Stimulated activated CD4-positive, alpha-beta T cell treated with anti-CD3 and anti-CD28 coated beads, Interleukin-1b, Interleukin-23, amount 100 ng/mL, for 48 hours (primary cell): ENCODE measurements at regions not wholly inside any gene's neighbourhood (a gene's known extent, or its start where the extent isn't known, plus 50 kb on each side); places are given as distances from the start of the nearest gene placed in this dataset.

Experiments used
- DNase-seq: peaks from one replicate; pipeline ENCODE4 v3.0.0-alpha.2; 2020

DNA sequence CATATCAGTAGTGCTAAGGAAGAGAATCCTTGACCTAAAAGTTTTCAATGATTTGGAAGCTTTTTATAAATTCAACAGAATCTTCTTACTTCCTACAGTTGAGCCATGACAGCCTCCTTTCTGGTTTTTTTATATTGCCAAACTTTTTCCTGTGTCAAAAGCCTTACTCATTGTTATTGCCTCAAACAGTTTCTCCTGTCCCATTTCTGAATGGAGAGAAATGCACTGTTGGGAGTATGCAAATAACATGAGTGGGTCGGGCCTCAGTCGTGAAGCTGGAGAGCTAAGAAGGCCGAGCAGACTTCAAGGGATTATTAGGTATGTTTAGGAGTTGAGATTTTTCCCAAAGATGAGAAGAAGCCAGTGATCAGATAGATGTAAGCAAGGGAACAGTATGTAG, 766.4 kb upstream of the KLHL1 start:
- DNase-seq = no peak

DNA sequence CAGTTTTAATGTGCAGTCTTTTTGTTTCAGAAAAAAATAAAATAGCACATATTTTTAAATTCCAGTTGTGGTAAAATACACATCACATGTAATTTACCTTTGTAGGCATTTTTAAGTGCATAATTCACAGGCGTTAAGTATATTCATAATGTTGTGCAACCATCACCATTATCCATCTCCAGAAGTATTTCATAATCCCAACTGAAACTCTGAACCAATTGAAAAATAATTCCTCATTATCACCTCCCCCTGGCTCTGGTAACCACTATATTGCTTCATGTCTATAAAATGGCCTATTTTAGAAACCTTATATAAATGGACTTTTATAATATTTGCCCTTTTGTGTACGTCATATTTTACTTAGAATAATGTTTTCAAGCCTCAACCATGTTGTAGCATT, 756.5 kb upstream of the KLHL1 start:
- no peak for DNase-seq

DNA sequence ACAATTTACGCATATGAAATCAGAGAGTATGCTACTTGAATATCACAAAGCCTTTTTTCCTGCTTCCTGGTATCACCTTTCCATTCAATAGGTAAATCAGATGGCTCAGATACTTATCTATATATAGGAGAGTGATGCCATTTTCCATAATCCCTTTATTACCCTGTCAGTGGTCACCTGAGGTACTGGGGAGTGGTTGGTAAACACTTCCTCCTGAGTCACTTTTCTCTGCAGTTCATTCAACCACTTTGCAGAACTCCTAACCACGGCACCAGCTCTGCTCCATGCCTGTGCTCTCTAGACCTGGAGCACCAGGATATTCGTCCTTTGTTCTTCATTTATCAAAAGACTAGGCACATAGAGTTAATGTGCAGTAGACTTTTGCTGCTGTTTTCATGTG, 748.5 kb upstream of the KLHL1 start:
- DNase-seq = no peak

DNA sequence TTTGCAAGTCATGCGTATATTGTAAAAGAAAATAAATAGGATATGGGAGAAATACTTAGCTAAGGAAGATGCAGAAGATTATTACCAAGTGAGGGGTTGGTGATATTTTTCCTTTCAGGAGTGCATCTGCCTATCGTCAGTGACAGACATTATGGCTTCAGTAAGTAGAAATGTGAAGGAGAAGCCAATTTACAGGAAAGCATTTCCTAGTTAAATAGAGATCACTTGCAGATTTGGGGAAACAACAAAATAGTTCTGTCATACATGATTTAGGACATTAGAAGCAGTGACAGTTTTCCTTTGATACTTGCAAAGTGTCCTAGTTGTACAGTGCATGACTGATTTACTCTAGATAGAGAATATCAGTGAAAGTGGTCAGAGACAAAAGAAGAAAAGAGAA, 747.8 kb upstream of the KLHL1 start:
- no peak for DNase-seq

DNA sequence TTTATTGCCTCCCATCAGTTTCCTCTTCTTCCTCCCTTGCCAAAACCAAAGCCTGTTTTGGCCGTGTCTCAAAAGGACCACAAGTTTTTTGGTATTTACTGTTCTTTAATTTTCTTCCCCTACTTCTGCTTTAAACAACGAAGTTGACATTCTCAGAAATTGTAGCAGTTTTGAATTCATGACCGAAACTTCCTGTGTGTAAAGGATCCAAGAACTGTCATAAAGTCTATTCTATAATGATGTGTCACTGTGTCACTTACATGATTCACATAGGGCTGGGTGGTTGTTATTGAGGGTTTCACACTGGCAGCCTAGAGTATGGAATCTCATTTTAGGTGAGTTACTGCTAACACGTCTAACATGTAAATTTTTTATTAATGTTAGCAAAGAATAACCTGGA, 741.0 kb upstream of the KLHL1 start:
- no peak for DNase-seq

DNA sequence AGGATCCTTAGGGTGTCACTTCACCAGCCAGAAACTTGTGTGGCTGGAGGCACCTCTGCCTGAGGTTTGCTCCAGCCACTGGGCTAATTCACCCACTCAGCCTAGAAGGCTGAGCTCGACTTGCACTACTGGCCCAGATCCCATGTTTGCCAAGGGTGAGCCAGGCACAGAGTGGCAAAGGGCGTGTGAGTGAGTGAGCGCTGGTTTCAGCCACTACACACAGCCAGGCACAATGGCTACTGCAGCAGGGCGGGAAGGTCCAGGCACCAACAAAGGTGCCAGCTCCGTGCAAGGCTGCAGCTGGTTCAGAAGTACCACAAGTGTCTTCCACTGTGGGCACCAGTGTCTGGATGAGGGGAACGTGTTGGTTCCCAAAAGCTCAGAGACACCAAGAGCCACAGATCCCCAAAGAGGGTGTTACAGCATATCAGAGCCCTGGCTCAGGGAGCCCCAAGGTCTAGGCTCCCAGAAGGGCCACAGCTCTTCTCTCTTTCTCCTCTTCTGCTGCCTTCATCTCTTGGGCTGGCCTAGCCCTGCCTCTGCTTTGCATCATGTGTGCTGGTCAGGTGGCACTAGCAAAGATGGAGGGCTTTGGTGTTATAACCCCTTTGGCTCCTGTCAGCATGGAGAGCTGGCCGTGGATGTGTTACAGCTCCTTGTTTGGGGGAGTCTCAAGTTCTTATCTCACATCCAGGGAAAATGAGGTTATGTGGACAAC, 736.3 kb upstream of the KLHL1 start:
- DNase-seq = no peak

DNA sequence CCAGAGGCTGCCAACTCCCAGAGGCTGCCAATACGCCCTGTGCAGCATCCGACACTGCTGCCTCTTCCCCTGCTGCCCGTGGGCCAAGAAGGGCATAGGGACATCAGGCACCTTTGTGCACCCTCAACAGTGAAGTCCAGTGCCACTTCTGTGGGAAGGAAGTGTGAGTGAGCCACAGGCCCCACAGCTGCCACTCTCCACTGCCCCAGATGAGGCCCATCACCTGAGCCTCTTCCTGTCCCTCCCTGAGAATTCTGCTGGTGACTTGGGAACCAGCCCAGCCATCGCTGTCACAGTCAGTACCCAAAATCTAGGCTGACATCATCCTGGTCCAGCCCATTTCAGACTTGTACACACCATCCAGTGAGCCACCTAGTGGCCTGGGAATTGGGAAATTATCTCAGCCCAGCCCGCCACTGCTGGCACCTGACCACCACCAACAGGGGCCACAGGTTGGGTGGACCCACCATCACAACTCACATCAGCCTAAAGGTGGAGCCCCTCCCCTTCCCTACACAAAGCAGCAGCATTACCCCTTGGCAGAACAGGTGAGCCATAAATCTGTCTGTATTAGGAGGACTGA, 733.9 kb upstream of the KLHL1 start:
- no peak for DNase-seq

DNA sequence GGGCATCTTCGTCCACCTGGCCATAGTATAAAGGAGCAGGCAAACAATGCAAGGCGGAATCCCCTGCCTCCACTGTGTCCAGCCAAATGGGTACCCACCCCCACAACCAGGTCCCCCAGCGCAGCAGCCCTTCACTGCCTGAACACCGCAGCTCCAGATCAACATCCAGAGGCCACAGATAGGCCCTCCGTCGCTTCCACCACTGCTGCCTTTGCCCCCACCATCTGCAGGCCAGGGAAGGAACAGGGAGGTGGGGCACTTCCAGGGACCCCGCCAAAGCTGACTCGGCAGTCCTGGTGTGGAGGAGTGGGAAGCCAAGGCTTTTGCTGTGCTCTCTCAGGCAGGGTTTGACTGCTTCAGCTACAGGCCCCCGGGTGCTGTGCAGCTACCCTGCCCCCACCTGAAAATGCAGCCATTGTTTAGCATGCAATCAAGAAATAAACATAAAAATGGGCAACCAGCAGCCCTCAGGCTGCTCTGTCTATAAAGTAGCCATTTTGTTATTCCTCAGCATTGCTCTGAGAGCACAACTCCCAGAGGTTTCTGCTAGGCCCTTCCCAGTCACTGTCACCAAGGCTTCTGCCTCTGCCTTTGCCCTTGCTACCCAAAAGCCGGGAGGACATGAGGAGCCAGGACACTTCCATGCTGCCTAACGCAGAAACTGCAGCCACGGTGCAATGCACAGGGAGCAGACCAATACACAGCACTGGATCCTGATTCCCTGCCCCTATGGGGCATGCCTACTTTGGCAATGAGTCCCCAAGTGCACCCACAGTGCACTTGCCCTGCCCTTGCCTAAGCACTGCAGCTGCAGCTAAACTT, 733.2 kb upstream of the KLHL1 start:
- no peak for DNase-seq

DNA sequence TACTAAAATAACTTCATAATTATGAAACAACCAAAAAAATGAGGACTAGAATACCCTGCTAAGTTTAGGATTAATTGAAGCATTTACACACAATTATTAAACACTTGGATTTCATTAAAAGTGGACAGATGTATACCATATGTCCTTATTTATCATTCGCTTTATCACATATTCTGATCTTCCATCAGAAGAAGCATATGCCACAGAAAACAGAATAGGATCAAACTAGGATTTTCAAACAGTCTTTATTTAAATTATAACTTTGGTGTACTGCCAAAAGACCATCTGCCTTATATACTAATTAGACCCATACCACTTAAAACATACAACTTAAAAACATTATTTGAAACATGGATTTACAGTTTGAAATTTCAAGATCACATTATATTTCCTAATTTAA, 727.1 kb upstream of the KLHL1 start:
- no peak for DNase-seq

DNA sequence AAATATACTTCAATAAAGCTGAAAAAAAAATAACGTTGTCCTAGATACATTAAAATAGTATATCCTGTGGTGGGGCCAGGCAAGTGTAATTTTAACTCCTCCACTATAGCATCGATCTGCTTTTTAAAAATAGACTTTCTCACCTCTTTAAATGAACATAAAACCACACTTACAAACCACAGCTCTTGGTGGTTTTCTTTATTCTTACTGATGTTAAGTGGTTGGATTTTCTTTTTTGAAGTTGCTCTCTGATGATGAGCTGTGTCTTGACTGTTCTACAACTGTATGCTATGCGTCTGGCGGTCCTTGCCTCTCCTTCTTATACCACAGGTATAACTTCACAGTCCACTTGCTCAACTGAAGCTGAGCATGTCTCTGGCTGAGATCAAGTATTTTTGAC, 721.5 kb upstream of the KLHL1 start:
- no peak for DNase-seq

DNA sequence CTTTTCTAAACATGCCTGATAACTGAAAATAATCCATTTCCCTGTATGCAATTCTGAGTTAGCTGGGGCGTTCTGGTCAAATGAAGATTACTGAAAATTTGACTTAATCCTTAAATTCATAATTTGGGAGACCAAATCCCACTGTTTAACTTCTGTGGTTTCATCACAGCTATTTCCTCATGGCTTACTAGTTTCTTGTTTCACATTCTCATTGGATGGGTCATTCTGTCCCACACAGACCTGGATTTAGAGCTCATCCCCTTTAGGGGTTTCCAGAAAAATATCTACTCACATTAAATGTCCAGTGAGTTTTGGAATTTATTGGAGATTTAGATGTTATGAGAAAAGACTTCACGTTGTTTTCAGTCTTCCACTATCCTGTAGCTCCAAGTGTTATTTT, 709.3 kb upstream of the KLHL1 start:
- DNase-seq = no peak

DNA sequence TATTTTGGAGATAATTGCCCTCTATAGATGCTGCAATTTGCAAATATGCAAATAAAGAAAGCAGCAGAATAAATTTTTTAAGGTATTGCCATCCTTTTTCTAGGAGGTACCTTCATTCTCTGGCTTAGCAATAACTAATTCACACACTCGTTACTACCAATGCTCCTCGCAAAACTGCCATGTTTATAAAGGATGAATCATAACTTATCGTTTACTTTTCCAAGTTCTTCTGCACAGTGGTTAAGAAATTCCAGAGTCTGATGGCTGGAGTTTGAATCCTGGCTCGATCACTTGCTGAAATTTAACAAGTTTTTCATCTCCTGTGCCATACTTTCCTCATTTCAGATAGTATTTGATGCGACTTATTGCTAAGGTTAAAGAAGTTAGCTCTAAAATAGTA, 708.6 kb upstream of the KLHL1 start:
- DNase-seq = no peak

DNA sequence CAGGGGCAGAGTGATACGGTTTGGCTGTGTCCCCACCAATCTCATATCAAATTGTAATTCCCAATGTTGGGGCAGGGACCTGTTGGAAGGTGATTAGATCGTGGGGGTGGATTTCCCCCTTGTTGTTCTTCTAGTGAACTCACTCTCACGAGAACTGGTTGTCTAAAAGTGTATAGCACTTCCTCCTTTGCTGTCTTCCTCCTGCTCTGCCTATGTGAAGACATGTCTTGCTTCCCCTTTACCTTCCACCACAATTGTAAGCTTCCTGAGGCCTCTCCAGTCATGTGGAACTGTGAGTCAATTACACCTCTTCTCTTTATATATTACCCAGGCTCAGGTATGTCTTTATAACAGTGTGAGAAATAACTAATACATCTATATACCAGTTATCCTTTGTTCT, 706.4 kb upstream of the KLHL1 start:
- DNase-seq = no peak

DNA sequence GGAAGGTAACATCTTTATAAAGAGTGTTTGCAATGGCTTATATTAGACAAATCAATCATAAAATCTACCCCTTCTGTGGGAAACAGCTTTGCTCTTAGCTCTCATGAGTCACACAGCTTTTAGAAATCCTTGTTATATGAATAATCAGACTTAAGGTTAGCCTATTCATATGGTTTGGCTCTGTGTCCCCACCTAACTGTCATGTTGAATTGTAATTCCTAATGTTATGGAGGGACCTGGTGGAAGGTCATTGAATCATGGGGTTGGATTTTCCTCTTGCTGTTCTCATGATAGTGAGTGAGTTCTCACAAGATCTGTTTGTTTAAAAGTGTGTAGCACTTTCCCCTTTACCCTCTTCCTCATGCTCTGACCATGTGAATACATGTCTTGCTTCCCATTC, 704.2 kb upstream of the KLHL1 start:
- no peak for DNase-seq

DNA sequence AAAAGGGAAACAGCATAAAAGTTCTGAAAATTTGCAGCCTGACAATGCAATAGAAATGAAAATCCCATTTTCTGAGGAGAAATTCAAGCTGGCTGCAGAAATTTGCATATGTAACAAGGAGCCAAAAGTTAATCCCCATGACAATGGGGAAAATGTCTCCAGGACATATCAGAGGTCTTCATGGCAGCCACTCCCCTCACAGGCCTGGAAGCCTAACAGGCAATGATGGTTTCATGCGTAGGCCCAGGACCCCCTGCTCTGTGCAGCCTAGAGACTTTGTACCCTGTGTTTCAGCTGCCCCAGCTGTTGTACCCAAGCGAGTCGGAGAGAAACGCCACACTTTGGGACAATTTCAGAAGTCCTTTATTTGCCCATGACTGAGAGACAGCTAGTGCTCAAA, 701.3 kb upstream of the KLHL1 start:
- DNase-seq = no peak

DNA sequence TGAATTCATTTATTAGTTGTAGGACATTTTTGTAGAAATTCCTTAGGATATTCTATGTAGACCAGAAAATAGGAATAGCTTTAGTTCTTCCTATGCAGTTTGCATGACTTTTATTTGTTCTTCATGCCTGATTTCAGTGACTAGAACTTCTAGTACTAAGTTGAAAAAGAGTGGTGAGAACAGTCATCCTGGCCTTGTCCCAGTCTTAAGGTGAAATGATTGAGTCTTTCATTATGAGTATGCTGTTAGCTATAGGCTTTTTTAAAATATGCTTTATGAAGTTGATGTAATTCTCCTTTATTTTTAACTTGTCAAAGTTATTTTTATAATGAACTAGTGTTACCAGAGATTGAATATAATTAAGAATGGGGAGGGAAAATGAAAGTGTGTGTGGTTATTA, 690.1 kb upstream of the KLHL1 start:
- DNase-seq = no peak

DNA sequence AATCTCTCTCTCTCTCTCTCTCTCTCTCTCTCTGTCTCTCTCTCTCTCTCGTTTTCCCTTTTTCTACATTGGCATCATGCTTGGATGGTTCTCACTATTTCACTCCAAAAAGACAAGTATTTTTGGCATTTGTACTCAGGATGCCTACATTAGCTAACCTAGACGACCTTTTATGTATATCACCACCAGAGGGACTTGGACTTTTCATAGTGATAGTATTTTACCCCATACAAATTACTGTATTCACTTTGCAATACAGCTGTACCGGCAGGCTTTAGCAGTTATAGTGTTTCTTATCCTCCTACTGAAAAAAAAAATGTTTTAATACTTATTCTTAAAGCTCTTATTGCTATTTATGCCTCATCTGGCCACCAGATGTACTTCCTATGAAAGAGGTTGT, 687.2 kb upstream of the KLHL1 start:
- no peak for DNase-seq

DNA sequence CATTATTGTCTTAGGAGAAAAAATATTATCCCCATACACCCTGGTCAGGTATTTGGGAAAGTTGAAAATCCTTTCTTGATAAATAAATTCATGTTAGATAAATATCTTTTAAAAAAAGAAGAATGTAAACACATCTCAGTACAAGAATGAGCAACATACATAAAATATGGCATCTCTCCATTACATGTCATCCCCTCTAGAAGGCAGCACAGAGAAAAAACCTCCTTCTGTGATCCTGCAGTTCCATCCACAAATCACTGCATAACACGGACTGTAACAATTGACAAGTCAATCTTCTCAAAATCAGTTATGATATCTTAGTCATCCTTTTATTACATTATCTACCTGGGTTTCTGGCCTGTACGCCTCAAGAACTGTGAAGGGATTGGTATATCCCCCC, 683.9 kb upstream of the KLHL1 start:
- DNase-seq = no peak

DNA sequence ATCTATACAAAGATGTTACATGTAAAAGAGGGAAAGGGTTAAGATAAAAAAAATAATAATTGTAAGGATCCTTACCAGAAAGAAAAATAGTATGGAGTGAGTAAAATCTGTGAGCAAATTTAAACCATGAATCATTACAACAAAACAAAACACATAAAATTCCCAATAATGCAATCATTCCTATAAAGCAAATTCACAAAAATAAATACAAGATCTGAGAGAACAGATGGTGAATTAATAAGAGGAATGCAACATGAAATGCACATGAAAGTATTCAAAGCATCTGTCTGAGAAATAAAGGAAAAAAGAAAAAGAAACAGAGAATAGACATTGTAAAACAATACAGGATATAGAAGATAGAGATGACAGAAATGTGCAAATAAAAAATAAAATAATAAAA, 681.5 kb upstream of the KLHL1 start:
- DNase-seq = no peak

DNA sequence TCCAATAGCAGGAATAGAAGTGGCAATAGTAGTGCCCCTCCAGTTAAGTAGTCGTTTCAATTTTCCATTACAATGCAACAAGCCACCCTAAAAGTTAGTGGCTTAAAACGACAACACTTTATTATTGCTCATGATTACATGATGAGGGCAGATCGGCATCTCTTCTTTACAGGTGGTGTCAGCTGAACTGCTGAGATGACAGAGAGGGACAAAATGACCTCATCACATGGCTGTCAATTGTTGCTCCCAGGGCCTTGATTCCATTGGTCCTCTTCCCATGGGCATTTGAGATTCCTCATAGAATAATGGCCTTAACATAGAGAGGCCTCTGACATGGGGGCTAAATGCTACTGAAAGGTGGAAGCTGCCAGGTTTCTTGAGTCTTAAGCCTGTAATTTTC, 679.8 kb upstream of the KLHL1 start:
- DNase-seq = no peak

DNA sequence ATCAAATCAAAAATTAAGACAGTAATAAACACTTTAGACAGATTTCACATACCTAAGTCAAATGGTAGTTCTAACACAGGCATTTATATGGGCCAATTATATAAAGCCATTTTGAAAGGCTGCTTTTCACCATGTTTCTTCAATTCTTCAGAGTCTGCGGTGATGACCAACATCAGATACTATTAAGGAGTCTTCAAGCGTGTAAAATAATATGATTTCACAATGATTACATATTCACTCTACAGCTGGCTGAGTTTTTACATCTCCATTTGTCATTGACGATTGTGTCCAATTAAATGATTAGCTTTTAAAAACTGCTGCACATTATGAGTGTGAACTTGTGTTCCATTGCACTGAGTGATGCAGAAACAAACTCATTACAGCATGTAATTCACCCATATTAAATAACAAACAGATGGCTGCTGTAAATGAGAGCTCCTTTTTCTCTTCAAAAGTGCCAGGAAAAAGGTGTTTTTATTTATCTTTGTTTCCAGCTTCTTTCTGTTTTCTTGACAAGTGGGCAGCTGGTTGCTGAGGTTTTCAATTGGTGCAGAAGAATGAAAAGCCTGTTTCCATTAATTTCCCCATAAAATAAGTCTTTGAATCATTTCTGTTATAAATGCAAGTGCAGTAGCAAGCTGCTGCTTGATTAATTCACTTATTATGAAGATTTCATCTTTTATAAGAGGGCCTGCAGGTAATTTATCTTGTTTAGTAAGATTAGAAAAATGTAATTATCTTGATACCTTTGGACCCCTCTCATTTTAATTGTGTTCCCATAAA, 676.1 kb upstream of the KLHL1 start:
- DNase-seq = no peak

DNA sequence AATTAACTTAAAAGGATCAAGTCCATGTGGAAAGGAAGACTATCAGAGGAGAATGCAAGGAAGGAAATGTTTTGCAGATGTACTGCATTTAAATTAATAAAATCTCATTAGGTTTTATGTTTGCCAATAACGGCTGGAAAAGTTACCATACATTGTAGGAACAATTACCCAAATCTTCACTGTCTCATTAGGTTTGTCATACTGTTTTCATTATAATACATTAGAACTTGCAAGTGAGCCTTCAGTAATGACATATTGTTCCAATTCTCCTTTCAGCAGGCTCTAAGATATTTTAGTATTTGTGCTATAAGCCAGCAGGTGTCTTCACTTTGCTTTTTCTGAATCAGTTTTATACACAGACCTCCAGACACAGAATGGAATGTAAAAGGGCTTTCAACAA, 661.6 kb upstream of the KLHL1 start:
- DNase-seq = no peak

DNA sequence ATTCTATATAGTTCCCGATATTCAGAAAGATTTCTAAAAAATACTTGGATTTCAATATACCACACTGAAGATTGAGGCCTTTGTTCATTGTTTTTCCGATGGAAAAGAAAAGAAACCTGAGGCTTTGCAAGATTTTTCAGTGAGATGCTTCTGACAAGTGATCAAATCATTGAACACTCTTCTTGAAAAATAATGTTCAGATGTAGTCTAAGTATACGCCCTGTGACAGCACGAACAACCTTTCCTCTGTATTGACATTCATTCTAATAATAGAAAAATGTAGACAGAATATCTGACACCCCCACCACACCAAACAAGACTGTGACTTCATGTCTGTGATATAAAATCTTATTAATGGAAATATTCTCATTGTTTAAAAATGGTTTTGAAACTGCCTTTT, 650.7 kb upstream of the KLHL1 start:
- no peak for DNase-seq

DNA sequence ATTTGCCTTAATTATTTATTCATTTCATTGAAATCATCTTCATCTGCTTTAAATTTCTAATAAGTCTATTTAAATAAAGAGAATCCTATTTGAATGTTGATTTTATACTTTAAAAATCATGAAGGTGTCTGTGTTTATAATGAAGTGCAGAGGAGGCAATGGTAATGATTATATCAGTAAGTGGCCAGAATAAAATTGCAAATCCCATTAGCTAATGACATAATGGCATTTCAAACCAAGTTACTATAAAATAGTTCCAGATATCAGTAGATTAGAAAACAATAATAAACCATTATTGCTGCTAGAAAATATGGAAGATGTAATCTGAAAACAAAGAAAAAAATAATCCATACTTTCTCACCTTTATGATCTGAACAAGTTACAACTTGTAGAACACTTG, 647.8 kb upstream of the KLHL1 start:
- DNase-seq = no peak
